ENCODE measurements at regions not wholly inside any gene's neighbourhood (a gene's known extent, or its start where the extent isn't known, plus 50 kb on each side); places are given as distances from the start of the nearest gene placed in this dataset.

GRCh38 chr5:125052584-125052983 lies 306.1 kb upstream of the ZNF608 start:
- TF ChIP-seq CTCF (IDR thresholded peaks at IDR 0.05), result no peak
- TF ChIP-seq POLR2A (IDR thresholded peaks at IDR 0.05), result no peak
- no peak for TF ChIP-seq POLR2AphosphoS5 (IDR thresholded peaks at IDR 0.05)

Data from suprapubic skin (tissue), 4 donors.